ENCODE measurements at regions not wholly inside any gene's neighbourhood (a gene's known extent, or its start where the extent isn't known, plus 50 kb on each side); places are given as distances from the start of the nearest gene placed in this dataset.
"Not testable (repeated sequence)": the region's sequence is repeated elsewhere in the genome, so short reads cannot be mapped to it uniquely, and the experiment has no call there.

DNA sequence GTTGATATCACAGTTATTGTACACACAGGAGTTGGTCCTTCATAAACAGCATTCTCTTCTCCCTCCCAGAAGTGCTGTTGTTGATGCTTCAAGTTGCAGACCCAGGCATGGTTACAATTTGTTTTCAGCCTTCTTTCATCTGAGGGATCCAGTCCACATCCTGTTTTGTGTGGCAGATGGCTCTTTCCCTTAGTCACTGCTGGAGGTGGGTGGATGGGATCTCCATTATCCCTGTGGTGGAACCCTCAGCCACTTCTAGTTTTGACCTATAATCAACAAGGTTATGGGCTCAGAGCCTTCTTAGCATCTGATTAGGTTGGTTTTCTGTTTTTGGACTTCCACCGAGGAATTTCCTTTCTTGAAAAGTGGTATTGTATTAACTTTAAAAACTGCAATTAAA, 214.2 kb downstream of the SH2D4B start:
- no peak for DNase-seq

DNA sequence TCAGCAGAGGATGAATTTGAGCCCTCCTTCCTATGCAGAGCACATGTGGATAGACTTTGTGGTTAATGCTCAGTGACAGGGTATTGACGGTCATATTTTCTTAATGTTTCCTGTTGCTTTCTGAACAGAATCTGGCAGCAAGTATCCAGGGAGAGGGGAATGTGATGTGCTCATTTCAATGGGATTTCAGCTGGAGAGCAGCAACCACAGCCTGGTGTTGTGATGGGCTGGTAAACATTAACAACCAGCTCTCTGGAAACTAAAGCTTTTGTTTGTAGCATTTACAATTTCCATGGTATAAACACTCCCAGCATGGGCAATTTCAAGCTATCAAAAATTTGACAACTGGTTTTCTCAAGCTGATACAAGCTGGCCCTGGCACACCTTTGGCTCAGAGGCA, 215.9 kb downstream of the SH2D4B start:
- DNase-seq: no peak

DNA sequence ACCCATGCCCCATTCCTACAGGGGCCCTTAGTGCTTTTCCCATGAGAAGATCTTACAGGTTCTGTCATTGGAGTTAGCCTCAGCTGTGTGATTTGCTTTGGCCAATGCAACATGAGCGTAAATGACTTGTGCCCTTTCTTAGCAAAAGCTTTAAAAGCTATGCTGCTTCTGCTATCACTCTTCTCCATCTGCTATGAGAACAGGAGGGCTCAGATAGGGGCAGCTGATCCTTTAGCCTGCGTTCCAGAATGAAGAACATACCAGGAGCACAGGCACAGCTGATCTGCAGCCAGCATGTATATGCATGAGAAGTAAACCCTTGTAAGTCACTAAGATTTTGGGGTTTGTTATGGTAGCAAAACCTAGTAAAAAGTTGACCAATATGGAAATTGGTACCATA, 218.2 kb downstream of the SH2D4B start:
- no peak for DNase-seq

DNA sequence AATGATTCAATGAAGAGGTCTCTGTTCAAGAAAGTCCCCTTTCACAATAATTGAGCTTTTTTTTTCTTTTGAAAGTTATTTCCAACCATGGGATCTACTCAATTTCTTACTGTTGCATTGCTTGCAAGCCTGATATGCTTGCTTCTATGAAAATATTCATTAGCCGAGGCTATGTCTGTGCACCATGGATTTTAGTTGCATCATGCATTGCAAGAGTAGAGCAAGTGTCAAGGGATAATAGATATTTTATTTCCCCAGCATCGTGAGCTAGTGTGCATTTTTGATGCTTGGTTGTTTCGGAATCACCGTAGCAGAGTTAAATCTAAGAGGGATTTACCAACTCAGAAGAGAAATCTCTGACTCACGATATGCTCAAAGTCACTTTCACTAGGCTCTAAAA, 222.0 kb downstream of the SH2D4B start:
- DNase-seq: no peak

DNA sequence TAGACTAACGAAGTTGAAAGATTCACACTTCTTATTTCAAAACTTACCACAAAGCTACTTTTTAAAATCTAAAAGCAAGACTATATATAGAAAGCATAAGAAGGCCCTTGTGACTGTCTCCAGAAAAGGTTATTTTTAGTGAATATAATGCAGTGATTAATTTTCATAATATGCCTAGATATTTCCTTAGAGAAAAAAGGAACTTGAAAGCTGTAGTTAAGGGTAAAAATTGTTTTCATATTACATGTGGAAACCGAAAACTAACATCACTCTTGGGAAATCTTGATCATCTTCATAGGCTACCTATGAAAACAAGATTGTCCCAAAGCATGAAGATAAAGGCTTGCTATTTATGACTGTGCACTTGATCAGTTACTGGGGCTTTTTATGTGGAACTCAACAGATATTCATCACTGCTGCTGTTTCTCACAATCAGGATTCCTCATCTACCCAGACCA, 223.2 kb downstream of the SH2D4B start:
- DNase-seq: no peak

DNA sequence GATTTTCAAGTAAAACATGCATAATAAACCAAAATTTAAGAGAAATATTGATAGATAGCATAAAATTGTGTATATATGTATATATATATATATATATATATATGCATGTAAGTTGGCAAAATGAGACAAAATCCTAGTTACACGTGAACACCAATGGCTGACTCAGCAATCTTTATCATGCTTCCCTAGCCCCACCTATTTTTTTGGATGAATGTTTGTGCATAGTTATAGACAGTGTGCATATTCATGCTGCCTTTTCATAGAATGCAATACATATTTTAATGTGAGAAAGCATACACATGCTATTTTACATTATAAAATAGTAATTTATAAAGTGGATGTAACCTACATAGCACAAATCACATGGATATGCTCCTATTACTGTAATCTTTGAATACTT, 230.3 kb downstream of the SH2D4B start:
- DNase-seq: no peak

DNA sequence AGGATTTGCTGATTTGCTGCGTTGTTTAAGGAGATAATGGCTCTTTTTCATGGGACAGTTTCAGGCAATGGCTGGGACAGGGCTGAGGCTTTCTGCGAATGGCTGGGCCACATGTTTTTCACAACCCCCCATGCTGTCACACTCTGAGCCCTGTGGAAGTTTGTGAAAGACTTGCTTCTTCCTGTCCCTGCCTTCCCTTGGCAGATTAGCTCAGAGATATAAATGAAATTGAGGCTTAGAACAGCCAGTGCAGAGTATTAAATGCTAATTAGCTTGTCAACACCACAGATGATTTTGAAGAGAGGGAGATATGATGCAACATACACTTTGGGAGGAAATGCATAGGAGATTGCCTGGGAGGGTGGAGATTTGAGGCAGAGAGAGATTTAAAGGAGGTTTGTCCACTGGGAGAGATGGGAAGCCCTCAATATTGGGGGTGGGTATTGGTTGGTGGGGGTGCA, 232.0 kb downstream of the SH2D4B start:
- no peak for DNase-seq

DNA sequence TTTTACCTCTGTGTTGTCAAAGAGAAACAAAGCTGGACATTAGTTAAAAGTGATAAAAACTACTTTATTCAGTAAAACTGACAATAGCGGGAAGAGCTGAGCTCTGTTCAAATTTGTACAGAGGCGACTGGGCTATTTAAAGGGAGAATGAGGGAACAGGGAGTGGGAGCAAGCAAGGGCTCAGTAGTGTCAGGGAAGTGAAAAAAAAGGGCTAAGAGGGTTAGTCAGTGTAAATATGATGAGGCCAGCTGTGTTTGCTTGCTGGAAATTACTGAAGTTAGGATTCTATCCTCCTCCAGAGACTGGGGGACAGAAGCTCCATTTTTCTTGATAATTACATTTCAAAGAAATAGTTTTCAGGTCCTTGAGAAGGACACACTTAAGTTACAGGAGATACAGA, 232.5 kb downstream of the SH2D4B start:
- no peak for DNase-seq

DNA sequence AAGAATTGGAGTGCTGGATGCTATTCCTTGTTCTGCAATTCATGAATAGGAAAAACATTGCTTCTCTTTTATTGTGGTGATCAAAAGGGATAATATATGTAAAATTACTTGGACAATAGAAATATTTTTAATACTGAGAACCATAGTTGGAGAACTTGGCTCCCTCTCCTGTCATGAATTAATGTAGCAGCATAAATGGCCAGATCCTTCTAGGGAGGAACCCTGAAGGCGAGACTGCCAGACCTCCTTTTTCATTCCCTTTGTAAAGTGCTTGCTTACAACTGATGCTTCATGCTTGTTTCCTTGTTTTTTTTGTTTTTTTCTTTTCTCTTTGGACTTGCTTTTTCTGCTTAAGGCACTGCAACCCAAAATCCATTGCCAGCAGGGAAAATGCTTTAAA, 233.6 kb downstream of the SH2D4B start:
- no peak for DNase-seq

DNA sequence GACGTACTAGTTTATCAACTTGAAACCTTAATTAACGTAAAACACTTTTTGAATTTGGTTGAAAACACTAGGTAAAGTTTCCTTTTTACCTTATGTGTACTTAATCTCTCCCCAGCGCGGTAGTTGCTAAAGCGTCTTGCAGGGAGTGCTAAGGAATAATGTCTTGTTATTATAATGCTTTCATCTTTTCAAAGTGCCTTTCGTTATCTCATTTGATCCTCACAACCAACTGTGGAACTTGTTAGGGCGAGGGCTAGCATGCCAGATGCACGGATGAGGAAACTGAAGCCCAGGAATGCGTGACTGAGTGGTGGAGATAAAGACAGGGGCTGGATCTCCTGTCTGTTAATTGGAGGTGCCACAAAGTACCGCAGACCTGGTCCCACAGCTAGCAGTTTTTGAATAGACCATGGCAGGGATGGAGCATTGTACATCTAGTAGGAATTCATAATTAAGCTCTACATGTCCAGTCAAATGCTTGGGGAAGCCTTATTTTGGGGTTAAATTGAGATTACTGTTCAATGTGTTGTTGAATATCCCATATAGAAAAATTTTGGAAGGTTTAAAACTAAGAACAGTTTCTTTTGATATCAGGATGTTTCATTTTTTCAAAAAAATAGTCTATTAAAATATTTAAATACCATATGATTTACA, 234.3 kb downstream of the SH2D4B start:
- no peak for DNase-seq

DNA sequence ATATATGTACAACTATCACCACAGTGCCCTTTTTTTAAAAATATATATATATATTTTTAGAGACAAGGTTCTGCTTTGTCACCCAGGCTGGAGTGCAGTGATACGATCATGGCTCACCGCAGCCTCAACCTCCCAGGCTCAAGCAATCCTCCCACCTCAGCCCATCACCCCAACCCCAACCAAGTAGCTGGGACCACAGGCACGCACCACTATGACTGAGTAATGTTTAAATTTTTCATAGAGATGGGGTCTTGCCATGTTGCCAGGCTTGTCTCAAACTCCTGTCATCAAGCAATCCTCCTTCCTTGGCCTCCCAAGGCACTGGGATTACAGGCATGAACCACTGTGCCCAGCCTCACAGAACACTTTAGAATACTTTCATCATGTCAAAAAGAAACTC, 234.9 kb downstream of the SH2D4B start:
- DNase-seq: no peak

DNA sequence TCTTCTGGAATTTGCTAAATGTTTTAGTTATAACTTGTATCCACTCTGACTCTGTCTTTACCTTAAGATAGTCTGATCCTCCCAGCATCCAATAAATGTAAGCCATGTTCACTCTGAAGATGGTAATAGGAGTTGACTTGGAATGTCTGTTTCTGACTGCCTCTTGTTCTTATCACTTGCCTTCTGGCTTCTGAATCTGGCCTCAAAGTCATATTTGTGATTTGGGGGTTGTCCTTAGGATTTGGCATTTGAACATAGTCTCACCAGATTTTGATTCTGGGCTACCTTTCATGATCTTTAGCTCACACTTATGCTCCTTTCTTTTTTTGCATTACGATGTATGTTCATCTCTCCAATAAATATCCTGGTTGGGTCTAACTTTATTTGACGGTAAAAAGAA, 247.0 kb downstream of the SH2D4B start:
- no peak for DNase-seq

DNA sequence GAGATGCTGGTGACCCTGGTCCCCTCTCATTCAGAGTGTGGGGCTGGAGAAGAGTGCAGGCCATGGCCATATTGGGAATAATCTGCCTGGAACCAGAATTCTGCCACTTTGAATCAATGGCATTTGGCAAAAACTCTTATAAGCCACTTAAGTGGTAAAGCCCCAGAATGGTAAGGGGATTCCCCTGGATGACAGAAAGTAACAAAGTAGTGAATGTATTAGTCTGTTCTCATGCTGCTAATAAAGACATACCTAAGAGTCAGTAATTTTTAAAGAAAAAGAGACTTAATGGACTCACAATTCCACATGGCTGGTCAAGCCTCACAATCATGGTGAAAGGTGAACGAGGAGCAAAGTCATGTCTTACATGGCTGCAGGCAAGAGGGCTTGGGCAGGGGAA, 248.6 kb downstream of the SH2D4B start:
- no peak for DNase-seq

DNA sequence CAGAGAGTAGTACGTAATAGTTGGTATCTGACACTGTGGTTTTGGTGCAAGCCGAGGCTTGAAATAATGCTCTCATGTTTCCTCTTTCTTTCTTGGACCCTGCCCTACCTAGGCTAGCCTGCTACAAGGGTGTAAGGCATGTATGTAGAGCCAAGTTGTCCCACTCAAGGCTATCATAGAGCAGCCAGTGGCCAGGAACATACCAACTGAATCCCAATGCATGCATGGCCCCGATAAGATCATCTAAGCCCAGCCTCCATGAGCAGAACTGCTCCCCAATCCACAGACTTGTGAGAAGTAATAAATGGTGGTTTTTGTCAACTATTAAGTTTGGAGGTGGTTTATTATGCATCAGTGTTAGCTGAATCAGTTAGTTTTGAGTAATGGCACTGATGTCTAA, 250.2 kb downstream of the SH2D4B start:
- DNase-seq: no peak

DNA sequence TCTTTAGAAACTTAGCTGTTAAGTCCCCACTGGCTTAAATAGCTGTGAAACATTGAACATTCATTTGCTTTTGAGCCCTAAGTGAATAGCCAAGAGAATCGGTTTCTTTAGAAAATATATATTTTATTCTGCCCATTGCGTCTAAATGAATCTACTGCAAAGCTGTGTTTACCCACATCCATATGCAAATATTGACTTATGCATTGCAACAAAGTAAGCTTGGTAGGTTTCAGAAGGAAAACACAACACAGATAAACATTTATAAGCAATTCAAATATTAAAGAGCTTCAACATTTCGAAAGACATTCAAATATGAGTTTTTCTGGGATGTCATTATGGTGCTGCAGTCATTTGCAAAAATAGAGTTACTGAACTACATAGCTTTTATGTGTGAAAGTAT, 257.3 kb downstream of the SH2D4B start:
- DNase-seq: no peak

DNA sequence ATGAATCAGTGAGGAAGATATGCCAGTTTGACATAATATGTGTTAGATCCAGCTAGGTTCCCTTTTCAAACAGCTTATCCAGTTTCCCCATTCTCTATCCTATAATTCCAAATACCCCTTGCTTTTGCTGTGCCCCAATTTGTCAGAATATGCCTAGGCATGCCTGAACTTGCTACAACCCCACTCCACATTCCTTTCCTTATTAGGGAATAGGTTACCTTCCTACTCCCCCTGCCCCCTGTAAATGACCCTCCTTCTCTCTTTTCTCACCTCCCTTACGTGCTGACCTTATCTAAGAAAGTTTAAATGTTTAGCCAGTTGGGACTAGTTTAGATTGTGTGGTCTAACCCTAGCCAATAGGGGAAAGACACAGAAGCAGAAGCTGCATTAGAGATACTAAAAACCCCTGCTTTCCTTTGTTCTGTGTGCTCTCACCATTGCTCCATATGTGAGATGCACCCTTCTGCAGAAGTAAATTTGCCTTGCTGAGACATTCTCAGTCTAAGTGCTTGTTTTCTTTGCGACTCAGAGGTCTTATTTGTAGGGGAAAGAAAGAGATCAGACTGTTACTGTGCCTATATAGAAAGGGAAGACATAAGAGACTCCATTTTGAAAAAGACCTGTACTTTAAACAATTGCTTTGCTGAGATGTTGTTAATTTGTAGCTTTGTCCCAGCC, 267.8 kb downstream of the SH2D4B start:
- DNase-seq: no peak

DNA sequence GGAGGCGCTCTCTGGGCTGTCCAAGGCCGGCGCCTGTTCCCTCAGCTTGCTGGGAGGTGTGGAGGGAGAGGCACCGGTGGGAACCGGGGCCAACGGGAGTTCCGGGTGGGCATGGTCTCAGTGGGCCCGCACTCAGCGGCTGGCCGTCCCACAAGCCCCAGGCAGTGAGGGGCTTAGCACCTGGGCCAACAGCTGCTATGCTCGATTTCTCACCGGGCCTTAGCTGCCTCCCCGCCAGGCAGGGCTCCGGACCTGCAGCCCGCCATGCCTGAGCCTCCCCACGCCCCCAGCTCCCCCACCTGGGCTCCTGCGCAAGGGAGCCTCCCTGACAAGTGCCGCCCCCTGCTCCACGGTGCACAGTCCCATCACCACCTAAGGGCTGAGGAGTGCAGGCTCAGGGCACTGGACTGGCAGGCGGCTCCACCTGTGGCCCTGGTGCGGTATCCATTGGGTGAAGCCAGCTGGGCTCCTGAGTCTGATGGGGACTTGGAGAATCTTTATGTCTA, 276.5 kb downstream of the SH2D4B start:
- no peak for DNase-seq

DNA sequence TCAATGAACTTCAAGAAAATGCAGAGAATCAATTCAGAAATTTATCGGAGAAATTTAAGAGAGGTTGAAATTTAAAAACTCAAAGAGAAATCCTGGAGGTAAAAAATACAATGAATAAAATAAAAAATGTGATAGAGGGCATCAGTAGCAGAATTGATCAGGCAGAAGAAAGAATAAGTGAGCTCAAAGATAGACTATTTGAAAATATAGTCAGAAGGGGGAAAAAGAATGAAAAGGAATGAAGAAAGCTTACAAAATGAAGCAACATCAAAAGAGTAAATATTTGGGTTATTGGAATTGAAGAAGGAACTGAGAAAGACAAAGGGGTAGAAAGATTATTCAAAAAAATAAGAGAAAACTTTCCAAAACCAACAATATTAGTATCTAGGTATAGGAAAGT, 291.4 kb downstream of the SH2D4B start:
- DNase-seq: no peak

DNA sequence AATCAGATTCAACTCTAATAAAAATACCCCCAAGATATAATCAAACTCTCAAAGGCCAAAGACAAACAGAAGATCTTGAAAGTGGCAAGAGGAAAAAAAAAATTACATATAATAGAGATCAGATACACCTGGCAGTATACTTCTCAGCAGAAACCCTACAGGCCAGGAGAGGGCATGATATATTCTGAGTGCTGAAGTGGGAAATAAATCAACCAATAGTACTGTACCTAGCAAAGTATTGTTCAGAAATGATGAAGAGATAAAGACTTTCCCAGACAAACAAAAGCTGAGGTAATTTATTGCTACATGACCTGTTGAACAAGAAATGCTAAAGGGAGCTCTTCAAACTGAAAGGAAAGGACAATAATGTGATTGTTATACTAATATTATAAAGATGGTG, 291.9 kb downstream of the SH2D4B start:
- no peak for DNase-seq

DNA sequence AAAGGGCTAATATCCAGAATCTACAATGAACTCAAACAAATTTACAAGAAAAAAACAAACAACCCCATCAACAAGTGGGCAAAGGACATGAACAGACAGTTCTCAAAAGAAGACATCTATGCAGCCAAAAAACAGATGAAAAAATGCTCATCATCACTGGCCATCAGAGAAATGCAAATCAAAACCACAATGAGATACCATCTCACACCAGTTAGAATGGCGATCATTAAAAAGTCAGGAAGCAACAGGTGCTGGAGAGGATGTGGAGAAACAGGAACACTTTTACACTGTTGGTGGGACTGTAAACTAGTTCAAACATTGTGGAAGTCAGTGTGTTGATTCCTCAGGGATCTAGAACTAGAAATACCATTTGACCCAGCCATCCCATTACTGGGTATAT, 295.0 kb downstream of the SH2D4B start:
- not testable (repeated sequence) for DNase-seq

DNA sequence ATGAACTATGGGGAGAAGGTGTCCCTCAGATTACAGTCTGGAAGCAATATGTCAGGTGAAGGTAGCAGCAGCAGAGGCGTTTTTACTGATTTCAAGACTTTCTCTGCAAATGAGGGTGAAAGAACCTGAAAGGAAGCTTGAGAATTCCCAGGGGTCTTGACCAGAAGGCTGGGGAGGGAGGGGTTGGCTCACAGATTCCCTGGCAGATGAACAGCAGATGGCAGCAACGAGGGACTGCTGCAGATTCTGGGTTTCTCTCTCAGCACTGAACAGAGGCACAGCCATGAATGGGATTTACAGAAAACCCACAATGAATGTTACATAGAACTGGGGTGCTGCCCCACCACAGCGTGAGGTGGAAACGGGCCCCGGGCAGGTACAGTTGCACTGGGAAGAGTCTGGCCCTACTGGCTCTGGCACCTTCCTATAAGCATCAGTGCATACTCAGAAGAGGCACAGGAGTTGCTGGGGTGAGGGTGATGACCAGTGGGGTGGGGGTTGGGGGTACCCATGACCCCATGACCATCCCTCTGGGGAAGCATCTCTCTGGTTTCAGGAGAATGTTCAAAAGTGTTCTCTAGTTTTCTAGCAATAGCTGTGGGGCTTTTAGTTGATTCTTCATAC, 317.8 kb downstream of the SH2D4B start:
- no peak for DNase-seq

DNA sequence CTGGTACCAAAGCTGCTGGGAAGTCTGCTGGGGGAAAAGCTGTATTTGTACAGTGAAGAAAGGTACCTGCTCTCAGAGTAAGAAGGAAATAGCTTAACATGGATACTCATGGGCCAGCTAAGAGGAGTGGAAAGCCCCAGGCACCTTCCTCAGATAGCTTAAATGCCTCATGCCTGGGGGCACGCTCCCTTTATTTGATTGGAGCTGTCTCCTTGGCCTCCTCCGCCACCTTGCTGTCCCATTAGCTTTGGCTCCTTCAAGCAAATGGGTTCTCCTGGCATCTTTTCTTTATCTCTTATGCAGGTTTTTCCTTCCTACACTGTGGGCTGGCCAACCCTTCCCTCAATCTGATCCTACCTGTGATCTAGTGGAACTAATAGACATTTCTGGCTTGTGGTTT, 318.5 kb downstream of the SH2D4B start:
- DNase-seq: no peak

DNA sequence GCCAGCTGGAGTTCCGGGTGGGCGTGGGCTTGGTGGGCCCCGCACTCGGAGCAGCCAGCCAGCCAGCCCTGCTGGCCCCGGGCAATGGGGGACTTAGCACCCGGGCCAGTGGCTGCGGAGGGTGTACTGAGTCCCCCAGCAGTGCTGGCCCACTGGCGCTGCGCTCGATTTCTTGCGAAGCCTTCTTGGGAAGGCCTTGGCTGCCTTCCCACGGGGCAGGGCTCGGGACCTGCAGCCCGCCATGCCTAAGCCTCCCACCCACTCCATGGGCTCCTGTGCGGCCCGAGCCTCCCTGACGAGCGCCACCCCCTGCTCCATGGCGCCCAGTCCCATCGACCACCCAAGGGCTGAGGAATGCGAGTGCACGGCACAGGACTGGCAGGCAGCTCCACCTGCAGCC, 321.6 kb downstream of the SH2D4B start:
- not testable (repeated sequence) for DNase-seq

DNA sequence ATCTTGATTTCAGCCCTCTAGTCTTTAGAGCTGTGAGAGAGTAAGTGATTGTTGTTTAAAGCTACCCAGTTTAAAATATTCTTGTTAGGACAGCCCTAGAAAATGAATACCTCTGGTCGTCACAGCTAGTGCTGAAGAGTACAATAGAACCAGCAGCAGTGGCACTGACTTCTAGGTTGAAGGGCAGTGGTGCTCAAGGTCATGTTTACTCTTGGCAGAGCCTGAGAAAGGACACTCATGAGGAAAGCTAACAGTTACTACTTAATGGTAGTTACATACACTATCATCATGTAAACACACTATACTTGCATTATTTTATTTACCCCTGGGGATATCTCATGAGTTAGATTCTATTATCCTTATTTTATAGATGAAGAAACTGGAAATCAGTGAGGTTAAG, 323.0 kb downstream of the SH2D4B start:
- DNase-seq: no peak

Measured in NCI-H2081 treated with DMSO at 0.1 percent for 48 hours (cell line).